ENCODE measurements at regions not wholly inside any gene's neighbourhood (a gene's known extent, or its start where the extent isn't known, plus 50 kb on each side); places are given as distances from the start of the nearest gene placed in this dataset.

DNA sequence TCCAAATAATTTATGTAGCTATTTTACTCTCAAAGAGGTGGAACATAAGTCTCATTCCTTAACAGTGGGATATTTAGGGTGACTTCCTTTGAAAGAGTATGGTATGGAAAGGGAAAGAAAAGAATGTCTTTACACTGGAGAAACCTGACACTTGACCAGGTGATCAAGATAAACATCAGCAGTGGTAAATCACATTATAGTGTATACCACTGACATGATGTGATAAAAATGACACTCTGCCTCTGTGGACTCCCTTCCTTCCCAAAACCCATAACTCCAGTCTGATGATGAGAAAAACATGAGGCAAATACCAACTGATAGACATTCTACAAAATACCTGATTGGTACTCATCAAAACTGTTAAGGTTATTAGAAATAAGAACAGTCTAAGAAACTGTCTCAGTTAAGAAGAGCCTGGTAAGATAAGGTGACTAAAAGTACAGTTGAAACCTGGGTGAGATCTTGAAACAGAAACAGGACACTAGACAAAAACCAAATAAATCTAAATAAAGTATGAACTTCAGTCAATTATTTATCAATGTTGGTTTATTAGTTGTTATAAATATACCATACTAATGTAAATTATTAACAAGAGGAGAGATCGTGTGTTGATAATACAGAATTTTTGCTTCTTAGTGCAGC lies 144.2 kb upstream of the PCDH18 start:
- DNase-seq (ENCODE audit: low spot score), result no peak

DNA sequence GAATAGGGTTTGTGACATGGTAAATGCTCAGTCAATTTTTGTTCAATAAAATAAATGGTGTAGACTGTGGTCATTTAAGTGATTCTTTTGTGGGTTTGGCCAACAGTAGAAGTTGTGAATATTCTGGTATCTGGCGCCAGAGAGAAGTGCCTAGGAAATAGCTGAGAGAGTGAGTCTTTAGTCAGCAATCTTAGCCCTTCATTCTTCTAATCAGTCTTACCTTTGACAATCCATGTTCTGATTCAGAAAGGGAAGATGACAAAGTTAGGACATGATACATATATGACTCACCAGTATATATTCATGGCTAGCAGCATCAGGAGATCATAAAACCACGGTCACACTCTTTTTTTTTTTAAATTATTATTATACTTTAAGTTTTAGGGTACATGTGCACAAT lies 141.8 kb upstream of the PCDH18 start:
- no peak for DNase-seq (ENCODE audit: low spot score)

DNA sequence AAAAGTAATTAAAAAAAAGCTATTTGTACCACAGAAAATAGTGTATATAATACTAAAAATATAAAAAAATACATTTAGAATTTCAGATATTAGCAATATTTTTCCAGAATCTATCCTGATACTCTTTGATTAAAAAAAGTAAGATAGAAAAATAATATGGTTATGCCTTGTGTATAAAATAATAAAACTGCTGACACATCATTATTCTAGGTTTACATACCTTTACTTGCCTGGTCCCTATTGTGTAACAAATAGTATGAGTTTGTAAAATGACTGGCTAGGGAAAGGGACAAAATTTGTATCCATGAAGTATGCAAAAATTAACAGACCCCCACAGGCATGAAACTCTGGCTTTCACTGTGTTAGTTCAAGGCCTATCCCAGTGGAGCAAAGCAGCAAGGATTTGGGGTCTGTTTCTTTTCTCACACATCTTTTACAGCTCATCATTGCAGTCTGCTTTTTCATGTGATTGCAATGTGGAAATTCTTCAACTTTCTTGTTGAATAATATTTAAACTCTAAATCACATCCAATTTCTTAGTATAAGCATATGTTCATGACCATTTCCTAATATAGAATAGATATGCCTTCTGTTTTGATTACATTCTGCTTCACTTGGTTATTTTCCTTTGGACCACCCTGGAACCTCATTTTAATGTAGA lies 136.7 kb upstream of the PCDH18 start:
- DNase-seq (ENCODE audit: low spot score), result no peak

DNA sequence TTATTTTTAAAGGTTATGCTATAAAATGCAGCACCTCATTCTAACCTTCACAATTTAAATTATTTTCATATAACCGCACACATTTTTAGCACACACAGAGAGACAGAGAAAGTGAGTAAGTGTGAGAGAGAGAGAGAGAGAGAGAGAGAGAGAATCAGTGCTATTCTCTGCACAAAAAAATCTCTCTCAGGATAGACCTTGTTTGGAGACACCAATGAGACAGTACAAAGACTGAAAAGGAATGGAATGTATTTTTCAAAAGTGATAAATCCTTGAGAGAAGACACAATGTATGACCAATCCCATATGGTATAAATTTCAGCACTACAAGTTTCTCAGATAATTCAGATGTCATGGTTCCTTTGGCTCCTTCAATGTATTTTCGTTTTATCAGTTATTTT lies 132.1 kb upstream of the PCDH18 start:
- DNase-seq (ENCODE audit: low spot score), result no peak

DNA sequence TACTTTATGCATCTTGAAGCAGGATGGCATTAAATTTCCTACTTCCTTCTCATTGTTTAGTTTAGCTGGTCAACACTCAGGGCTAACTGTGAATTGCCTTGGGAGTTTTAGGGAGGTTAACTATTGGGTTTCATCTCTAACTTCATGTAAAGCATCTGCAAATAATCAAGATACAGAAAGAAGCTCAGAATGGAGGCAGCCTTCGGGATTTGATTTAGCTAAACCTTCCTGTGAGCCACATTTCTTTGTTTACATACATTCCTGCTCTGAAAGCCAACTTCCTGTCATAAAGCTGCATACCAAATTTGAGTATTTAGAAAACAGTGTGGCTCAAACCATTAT lies 131.7 kb upstream of the PCDH18 start:
- DNase-seq (ENCODE audit: low spot score), result no peak

DNA sequence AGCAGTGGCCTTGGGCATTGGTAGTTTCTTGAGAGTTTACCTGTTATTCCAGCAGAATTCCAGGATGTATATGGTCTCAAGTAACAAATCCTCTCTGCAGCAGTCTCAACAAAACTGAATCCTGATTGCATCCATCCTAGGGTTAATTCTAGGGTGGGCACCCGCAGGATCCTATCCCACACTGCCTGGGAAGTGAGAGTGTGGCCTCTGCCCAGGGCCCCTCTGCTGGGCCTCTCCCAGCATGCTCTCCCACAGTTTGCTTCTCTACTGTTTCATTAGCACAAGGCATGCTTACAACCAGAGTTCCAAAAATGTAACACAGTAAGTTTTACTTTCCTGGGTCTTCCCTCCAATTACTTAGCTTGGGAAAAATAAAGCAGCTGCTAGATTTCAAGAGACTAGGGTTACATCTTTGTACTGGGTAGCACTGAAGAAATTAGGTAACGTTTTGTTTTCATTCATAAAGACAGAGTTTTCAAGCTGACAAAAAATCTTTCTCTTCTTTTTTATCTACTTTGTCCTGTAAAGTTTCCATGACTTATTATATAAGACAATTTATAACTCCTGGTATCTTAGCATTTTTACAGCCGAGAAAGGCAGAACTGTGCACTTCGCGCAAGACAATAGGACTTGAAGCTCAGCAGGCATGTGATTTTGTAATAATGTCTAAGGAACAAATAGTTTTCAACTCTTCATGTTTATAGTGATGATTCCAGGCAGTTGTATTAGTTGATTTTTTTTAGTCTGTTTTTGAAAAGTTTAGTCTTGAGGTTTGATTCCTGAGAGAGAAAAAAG lies 131.2 kb upstream of the PCDH18 start:
- no peak for DNase-seq (ENCODE audit: low spot score)

DNA sequence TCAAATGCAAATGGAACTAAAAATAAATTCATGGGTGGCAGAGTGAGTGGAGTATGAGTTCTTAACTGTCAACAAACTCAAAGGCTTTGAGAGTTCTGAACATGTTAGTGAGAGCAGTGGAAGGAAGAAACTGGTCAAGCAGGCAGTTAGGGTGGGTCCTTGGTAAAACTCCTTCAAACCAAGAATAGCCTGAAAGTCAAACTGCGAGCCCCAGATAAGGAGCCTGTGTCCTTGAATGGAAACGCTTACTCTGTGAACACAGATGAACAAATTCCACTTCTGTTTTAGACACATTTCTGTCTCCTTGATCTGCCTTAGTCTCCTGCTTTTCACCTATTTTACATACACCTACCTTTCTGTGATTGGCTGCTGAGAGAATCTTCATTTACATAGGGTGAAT lies 129.4 kb upstream of the PCDH18 start:
- DNase-seq (ENCODE audit: low spot score), result no peak

DNA sequence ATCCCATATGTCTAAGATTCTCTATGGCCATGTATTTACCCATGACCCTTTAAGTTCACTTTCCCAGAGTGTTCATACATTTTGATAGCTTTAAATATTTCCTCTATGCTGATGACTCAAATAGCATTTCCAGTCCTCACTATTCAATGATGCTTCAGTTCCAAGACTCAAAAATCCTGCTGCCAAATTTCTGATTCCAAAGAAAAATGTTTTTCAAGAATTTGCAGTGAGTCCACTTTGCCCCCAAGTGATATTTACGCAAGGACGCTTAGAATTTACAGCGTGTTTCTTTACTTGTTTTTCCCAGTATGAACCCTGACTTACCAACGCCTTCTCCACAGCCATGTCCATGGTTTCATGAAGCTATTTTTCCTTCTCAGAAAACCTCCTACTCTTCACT lies 127.9 kb upstream of the PCDH18 start:
- no peak for DNase-seq (ENCODE audit: low spot score)

DNA sequence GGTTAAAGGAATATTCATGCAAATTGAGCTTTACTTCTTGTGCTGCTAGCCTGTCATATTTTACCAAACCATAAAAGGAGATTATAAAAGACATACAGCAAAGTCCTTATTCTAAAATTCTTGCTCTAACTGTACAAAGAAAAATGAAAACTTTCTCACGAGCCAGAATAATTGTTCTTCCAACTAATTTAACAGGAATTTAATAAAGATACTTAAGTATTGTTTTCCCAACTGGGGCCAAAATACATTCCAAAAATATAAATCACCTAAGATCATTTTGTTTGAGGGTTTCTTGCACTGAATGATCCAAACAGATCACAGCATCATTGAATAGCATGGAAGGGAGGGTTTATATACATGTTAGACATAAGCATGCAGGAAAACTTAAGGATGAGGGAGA lies 127.1 kb upstream of the PCDH18 start:
- no peak for DNase-seq (ENCODE audit: low spot score)

DNA sequence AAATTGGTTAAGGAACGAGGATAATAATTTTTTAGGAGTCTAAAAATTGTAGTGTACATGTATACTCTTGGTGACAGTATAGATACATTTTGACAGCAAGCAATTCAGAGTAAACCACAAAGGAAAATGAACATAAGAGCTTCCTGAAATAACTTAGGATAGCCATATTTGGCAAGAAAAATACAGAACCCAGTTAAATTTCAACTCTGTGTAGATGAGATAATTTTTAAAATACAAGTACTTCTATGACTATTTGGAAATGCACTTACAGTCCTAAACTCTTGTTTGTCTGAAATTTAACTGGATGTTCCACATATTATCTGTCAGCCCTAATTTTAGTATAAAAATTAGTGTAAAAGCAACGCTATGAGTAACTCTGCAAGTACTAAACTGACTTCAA lies 124.4 kb upstream of the PCDH18 start:
- no peak for DNase-seq (ENCODE audit: low spot score)

DNA sequence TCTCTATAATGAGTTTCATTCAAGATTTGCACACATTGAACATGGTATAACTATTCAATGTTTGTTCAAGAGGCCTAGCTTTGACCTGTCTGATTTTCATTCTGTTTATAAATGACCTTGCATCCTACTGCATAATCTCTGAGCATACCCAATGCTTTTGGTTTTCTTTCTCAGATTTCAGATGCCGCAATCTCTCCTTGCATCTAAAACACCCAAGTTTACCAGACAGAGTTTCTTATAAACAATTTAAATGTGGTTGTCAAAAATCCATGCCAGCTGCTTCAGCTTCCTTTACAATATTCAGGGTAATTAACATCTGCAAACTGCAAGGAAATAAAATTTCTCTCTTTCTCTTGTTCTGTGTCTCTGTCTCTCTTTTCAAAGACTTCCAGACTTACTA lies 123.0 kb upstream of the PCDH18 start:
- DNase-seq (ENCODE audit: low spot score), result no peak

DNA sequence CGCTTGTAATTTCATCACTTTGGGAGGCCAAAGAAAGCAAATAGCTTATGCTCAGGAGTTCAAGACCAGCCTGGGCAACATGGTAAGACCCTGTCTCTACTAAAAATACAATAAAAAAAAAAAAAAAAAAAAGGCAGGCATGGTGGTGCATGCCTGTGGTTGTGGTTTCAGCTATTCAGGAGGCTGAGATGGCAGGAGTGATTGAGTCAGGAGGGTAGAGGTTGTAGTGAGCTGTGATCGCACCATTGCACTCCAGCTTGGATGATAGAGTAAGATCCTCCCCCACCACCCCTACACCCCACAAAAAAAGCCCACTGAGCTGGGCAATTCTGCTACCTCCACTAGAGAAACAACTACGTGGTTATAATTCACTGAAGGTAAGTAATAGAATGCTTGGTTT lies 118.8 kb upstream of the PCDH18 start:
- DNase-seq (ENCODE audit: low spot score), result no peak

DNA sequence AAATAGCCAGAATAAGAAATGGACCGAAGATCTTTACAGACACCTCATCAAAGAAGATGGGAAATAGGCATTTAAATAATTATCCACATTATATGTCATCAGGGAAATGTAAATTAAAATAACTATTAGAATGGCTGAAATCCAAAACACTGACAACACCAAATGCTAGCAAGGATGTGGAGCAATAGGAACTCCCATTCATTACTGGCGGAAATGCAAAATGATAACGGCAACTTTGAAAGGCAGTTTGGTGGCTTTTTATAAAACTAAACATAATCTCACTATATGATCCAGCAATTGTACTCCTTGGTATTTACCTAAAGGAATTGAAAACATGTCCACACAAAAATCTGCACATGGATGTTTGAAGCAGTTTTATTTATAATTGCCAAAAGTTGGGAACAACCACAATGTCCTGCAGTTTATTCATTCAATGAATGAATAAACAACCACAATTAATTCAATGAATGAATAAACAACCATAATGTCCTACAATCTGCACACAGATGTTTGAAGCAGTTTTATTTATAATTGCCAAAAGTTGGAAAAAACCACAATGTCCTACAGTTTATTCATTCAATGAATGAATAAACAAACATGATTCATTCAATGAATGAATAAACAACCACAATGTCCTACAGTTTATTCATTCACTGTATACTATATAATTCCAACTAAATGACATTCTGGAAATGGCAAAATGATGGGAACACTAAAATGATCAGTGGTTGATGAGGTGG lies 117.6 kb upstream of the PCDH18 start:
- no peak for DNase-seq (ENCODE audit: low spot score)

DNA sequence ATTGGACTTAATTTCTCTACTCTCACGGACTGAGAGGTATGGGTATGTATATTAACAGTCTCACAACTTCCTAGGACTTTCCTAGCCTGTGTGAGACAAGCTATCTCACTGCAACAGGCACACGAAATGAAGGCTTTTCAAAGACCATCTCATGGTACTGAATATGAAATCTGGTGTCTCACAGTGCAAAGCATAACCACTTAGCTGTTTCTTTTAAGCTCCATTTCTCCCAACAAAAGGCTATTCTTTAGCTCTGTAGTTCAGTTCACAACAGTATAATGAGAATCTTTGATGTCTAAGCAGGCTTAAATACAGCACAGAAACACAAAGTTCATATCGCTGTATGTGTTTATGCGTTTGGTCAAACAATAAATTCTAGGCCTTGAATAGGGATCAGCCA lies 116.2 kb upstream of the PCDH18 start:
- DNase-seq (ENCODE audit: low spot score), result no peak

DNA sequence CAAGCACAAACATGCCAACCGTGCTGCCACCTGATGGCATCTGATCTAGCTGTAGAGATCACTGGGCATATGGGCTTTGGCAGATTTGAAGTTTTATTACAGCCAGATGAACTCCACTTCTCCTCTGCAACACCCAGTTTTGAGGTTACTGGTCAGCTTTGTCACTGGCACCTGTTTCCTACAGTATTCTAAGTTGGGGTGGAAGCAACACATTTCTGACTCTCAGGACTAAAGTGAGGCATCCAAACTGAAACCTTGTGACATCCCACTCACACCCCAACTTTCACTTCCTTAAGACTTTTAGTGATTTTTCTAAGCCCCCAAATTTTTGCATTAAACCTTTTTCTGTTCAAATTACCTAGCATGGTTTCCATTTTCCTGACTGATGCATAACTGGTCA lies 115.1 kb upstream of the PCDH18 start:
- DNase-seq (ENCODE audit: low spot score), result no peak

DNA sequence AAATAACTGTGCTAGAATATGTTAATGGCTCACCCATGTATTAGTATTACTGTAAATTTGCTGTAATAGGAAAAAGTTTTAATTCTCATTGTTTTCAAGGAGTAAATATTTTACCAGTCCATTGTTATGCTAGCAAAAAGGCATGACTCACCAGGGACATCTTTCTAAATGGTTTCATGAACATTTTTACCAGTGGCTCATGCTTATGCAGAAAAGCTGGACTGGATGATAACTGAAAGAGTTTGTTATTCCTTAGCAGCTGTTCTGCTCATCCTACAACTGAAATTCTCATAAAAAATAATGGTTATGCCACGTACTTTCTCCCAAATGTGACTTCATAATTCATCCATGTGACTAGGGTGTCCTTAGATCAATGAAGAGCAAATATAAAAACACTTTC lies 111.9 kb upstream of the PCDH18 start:
- DNase-seq (ENCODE audit: low spot score), result no peak

DNA sequence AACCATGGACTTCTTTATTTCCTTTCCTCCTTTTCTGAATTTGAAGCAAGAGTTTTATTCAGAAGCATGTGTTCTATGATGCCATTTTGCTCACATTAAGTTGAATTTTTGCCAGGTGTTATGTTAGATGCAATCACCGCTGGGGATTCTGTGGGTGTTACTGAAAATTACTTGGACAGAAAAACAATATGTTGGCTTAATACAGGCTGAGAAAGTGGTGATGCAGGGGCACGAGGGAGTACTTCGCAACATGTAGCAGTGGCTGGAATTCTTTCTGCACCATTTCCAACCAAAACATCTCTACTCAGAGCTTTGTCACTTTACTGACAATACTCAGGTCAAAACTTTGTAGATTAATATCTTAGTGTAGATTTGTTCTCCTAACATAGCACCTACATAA lies 109.2 kb upstream of the PCDH18 start:
- DNase-seq (ENCODE audit: low spot score), result no peak

DNA sequence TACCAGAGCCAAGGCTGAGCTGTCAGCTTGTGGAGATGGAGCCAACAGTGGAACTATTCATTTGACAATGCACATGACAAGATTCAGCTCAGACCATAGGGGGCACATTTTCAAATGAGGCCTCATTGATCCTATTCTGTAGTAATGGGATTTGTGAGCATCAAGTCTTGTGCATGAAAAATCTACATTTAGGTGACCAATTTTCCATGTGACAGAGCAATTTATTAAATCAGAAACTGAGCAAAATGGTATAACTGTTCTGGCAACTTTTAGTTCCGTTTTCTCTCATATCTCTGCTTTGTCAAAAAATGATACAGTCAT lies 108.5 kb upstream of the PCDH18 start:
- DNase-seq (ENCODE audit: low spot score), result no peak

DNA sequence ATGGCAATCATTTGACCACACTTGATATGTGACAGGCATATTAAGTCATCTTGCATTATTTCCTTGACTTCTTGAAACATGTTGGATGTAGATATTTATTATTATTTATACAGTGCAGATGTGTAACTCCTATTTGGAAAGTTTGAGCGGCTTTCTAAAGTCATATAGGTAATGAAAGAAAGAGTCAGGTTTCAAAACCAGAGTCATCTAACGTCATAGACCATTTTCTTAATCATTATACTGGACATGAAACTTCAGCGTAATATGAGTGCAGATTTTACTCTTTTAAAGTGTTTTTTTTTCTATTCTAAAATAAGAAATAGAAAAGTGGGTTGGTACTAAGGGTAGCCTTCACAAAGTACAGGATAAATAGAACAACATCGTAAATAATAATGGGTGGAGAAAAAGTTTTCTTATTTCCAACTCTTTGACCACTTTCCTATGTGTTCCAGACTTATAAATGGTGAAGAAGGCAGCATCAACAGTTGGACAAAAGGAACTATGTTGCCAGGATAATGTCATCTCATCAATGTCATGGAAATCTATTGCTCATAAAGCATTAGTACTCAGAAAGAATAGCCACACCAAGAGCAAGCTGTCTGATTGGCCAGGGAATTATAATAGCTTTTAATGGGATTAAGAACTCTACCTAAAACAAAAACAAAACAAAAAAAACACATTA lies 108.0 kb upstream of the PCDH18 start:
- DNase-seq (ENCODE audit: low spot score), result no peak

DNA sequence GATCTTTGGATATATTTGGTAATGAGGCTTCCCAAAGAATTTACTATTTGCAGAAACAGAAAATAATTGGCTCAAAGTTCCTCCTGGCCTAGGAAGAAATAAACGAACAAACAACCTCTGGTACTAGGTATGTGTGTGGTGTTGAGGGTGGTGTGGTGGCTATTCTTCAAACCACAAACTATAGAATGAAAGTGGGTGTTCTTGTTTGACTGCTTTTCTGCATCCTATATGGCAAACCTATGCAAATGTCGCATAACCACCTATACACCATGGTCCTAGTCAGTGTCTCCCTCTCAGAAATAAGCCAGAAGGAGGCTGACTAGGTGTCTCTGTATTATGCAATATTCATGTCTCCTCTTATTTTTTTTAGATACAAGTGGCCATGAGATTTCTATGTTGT lies 106.6 kb upstream of the PCDH18 start:
- DNase-seq (ENCODE audit: low spot score), result no peak

DNA sequence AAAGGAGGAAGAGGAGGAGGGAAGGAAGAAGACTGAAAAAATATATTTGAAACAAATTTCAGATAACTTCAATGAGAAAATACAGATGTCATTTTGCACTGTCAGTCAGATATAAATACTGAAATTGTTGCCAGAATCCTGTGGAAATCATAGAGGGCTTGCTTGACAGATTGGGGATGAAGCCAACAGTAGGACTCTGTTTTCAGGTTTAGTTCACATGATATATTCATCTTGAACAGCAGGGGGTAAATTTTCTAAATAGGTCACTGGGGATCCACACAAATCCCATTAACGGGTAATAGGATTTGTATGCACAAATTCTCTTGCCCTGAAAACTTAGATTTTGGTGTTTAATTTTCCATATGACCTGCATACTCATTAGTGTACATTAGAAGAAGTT lies 103.3 kb upstream of the PCDH18 start:
- no peak for DNase-seq (ENCODE audit: low spot score)

DNA sequence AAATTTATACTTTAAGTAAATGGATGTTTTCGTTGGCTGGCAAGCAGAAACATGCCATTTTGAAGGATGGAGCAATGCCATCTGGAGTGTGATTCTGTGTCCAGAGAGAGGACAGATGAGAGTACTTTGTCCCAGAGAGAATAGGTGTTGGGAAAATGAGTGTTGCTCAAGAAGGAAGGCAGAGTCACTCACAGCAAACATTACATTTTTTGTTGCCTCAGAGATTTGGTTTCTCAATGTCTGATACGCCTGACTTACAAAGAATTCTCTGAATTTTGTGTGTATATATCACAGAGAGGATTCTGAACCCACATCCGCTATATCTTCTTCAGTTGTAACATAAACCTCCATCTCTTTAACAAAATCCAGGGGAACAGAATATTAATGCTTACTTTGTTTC lies 102.8 kb upstream of the PCDH18 start:
- DNase-seq (ENCODE audit: low spot score), result no peak

DNA sequence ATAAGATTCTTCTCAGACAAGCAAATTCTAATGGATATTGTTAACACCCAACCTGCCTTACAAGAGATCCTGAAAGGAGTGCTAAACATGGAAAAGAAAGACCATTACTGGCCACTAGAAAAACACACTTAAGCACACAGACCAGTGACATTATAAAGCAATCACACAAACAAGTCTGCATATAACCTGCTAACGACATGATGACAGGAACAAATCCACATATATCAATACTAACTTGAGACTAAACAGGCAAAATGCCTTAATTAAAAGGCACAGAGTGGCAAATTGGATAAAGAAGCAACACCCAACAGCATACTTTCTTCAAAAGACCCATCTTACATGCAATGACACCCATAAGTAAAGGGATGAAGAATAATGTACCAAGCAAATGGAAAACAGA lies 100.5 kb upstream of the PCDH18 start:
- DNase-seq (ENCODE audit: low spot score), result no peak
